ENCODE measurements at regions not wholly inside any gene's neighbourhood (a gene's known extent, or its start where the extent isn't known, plus 50 kb on each side); places are given as distances from the start of the nearest gene placed in this dataset.

DNA sequence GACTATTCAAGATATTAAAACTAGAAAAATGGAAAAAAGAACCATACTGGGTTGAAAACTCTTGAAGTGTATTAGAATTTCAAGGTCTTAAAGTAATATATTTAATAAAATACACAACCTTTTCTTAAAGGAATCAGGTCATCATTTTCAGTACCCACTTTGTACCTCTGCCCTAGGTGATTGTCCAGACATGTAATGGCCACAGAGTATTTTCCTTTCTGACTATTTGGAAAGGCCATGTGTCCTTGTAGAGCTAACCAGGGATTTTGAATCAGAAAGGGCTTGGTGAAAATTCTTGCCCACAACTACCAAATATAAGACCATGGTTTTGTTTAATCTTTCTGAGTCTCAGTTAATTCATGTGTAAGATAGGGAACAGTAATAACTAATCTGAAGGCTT, 91.4 kb upstream of the MLIP start:
- Histone ChIP-seq H3K4me1 (peaks cover 0 to 8% (median 3%) of the 10 kb centered on the region in 4 donors), H3K27ac (no peak overlapping the region), H3K9me3 (no peaks in the 10 kb centered on the region), H3K36me3 (no peaks in the 10 kb centered on the region), H3K4me3 (no peak overlapping the region), H3K27me3 (no peaks in the 10 kb centered on the region)
- in situ Hi-C loops (cut with MboI; ENCODE audit: low pct_ligation_motif_present in 1 of 4, low pct_unique_long_range_greater_than_20kb in 1 of 4, low sequenced_read_pairs in 3 of 4) = no loop called here
- DNase-seq = no peak
- intact Hi-C loops (cut with DNase I; ENCODE audit: low total_unique reads) = no loop called here
- TF ChIP-seq POLR2A (IDR thresholded peaks at IDR 0.05) (no peak), POLR2AphosphoS5 (IDR thresholded peaks at IDR 0.05) (no peak), EP300 (IDR thresholded peaks at IDR 0.05; ENCODE audit: low read depth) (no peak)
- TF ChIP-seq, protein P1, sequence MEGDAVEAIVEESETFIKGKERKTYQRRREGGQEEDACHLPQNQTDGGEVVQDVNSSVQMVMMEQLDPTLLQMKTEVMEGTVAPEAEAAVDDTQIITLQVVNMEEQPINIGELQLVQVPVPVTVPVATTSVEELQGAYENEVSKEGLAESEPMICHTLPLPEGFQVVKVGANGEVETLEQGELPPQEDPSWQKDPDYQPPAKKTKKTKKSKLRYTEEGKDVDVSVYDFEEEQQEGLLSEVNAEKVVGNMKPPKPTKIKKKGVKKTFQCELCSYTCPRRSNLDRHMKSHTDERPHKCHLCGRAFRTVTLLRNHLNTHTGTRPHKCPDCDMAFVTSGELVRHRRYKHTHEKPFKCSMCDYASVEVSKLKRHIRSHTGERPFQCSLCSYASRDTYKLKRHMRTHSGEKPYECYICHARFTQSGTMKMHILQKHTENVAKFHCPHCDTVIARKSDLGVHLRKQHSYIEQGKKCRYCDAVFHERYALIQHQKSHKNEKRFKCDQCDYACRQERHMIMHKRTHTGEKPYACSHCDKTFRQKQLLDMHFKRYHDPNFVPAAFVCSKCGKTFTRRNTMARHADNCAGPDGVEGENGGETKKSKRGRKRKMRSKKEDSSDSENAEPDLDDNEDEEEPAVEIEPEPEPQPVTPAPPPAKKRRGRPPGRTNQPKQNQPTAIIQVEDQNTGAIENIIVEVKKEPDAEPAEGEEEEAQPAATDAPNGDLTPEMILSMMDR (IDR thresholded peaks at IDR 0.05) = no peak

DNA sequence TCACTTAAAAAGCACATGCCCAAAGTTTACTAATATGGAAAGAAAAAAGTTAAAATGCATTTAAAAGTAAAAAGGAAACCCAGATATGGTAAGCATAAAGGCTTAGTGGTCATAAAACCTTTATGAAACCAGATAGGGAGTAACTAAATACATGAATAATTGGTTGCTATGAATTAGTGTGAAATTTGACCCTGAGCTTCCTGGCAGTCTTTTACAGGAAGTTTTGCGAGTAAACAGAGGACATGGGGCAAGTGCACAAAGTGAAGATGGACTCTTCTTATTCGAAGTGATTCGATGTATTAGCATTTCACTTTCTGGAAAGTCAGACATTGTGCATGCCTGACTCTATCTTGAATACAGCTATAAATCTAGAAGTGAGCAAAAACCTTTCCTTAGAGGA, 90.9 kb upstream of the MLIP start:
- Histone ChIP-seq H3K36me3 (no peaks in the 10 kb centered on the region), H3K9me3 (no peaks in the 10 kb centered on the region), H3K27ac (no peak overlapping the region), H3K4me3 (no peak overlapping the region), H3K4me1 (peaks cover 0 to 8% (median 3%) of the 10 kb centered on the region in 4 donors), H3K27me3 (no peaks in the 10 kb centered on the region)
- TF ChIP-seq EP300 (IDR thresholded peaks at IDR 0.05; ENCODE audit: low read depth) (no peak), POLR2AphosphoS5 (IDR thresholded peaks at IDR 0.05) (no peak), POLR2A (IDR thresholded peaks at IDR 0.05) (no peak)
- TF ChIP-seq, protein P1 (IDR thresholded peaks at IDR 0.05) = no peak
- intact Hi-C loops (cut with DNase I; ENCODE audit: low total_unique reads) = no loop called here
- in situ Hi-C loops (cut with MboI; ENCODE audit: low pct_ligation_motif_present in 1 of 4, low pct_unique_long_range_greater_than_20kb in 1 of 4, low sequenced_read_pairs in 3 of 4) = no loop called here
- no peak for DNase-seq
- WGBS, 2 donors (ENCODE audit: low coverage in 1 of 2) = 55 to 57% methylated on average over 3 of the region's 3 CpGs

DNA sequence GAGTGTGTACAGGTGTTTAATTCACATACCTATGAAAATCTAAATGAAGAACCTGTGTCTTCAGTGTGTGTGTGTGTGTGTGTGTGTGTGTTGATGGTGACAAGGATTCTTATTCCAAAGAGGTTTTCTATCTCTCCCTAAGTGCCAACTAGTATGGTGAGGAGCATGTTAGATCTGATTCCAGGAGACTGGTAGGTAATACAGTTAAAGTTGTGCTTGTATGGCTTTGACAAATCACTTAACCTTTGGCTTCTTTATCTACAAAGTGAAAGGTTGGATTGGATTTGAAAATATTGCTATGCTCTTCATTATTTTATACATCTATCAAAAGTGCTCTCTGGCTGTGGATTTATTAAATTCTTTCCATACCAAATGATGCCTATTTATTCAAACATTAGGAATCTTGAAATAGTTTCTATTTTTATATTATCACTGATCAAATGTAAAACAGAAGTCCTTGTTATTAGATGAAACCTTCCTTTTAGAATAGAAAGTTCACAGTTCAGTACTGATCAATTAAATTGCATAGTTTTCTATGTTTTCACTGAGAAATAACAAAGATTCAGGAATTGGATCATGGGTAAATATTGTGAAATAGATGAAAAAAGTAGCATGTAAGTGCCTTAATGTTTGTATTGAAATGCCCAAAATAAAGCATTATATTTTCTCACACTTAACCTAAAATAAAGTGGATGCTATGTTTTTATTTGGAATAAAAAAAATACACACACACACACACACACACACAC, 84.4 kb upstream of the MLIP start:
- TF ChIP-seq POLR2A (IDR thresholded peaks at IDR 0.05) = no peak
- TF ChIP-seq, protein P1 (IDR thresholded peaks at IDR 0.05) = no peak
- no peak for TF ChIP-seq EP300 (IDR thresholded peaks at IDR 0.05; ENCODE audit: low read depth)
- TF ChIP-seq POLR2AphosphoS5 (IDR thresholded peaks at IDR 0.05) = no peak
- H3K4me1 ChIP-seq = no peaks in the 10 kb centered on the region
- intact Hi-C loops (cut with DNase I; ENCODE audit: low total_unique reads) = no loop called here
- H3K9me3 ChIP-seq = no peaks in the 10 kb centered on the region
- H3K27ac ChIP-seq = no peak overlapping the region
- no peak for DNase-seq
- H3K27me3 ChIP-seq = no peaks in the 10 kb centered on the region
- no peak overlapping the region for H3K4me3 ChIP-seq
- H3K36me3 ChIP-seq = no peaks in the 10 kb centered on the region
- in situ Hi-C loops (cut with MboI; ENCODE audit: low pct_ligation_motif_present in 1 of 4, low pct_unique_long_range_greater_than_20kb in 1 of 4, low sequenced_read_pairs in 3 of 4) = no loop called here

DNA sequence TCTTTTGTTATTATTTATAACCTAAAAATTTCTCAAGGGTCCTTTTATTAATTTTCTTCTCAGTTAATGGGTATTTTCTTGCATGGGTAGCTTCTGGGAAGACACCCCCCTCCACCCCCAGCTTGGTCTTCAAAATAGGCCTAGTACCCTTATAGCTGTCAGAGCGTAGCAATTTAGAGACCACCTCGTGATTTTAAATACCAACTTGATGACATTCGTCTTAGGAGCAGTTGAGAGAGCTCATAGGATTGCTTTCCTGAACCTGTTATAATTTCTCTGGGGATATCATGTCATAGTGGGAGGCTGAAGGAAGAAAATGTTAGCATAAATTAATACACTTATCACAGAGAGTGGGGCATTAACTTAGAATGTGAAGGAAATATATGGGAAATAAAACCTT, 83.1 kb upstream of the MLIP start:
- no peak overlapping the region for H3K4me3 ChIP-seq
- H3K27ac ChIP-seq = no peak overlapping the region
- WGBS, 2 donors (ENCODE audit: low coverage in 1 of 2) = 83 to 90% methylated on average over 3 of the region's 3 CpGs

More for the DNA sequence above, 83.1 kb upstream of the MLIP start:
- intact Hi-C loops (cut with DNase I; ENCODE audit: low total_unique reads) (no loop called here), in situ Hi-C loops (cut with MboI; ENCODE audit: low pct_ligation_motif_present in 1 of 4, low pct_unique_long_range_greater_than_20kb in 1 of 4, low sequenced_read_pairs in 3 of 4) (no loop called here)
- Histone ChIP-seq H3K4me1 (no peaks in the 10 kb centered on the region), H3K9me3 (no peaks in the 10 kb centered on the region), H3K27me3 (no peaks in the 10 kb centered on the region), H3K36me3 (no peaks in the 10 kb centered on the region)
- no peak for TF ChIP-seq POLR2A (IDR thresholded peaks at IDR 0.05)
- TF ChIP-seq, protein P1 (IDR thresholded peaks at IDR 0.05) = no peak
- no peak for TF ChIP-seq POLR2AphosphoS5 (IDR thresholded peaks at IDR 0.05)
- TF ChIP-seq EP300 (IDR thresholded peaks at IDR 0.05; ENCODE audit: low read depth) = no peak
- DNase-seq = no peak
